ENCODE measurements at regions not wholly inside any gene's neighbourhood (a gene's known extent, or its start where the extent isn't known, plus 50 kb on each side); places are given as distances from the start of the nearest gene placed in this dataset.

DNA sequence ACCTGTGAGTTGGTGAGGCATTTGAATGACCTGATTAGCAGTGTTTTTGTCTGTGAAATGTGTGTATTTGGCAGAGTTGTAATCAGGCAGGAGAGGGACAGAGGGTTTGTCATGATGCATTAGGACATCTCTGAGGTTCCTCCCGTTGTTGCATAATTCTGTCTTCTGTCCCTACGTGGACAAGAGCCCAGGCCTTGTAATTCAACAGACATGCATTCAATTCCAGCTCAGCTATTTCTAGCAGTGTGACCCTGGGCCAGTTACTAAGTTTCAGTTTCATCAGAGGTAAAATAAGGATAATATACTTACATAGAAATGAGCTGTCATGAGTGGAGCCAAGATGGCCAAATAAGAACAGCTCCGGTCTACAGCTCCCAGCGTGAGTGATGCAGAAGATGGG lies 208.6 kb downstream of the SLC38A4 start:
- TF ChIP-seq POLR2AphosphoS5 (IDR thresholded peaks at IDR 0.05), result peak; percentile 40 to 63
- no peak for TF ChIP-seq POLR2A (IDR thresholded peaks at IDR 0.05)
- TF ChIP-seq, protein P1, sequence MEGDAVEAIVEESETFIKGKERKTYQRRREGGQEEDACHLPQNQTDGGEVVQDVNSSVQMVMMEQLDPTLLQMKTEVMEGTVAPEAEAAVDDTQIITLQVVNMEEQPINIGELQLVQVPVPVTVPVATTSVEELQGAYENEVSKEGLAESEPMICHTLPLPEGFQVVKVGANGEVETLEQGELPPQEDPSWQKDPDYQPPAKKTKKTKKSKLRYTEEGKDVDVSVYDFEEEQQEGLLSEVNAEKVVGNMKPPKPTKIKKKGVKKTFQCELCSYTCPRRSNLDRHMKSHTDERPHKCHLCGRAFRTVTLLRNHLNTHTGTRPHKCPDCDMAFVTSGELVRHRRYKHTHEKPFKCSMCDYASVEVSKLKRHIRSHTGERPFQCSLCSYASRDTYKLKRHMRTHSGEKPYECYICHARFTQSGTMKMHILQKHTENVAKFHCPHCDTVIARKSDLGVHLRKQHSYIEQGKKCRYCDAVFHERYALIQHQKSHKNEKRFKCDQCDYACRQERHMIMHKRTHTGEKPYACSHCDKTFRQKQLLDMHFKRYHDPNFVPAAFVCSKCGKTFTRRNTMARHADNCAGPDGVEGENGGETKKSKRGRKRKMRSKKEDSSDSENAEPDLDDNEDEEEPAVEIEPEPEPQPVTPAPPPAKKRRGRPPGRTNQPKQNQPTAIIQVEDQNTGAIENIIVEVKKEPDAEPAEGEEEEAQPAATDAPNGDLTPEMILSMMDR (IDR thresholded peaks at IDR 0.05), result no peak

All from upper lobe of left lung (tissue), 4 donors.